Mucosa of descending colon (tissue), 3 donors: ENCODE measurements at regions not wholly inside any gene's neighbourhood (a gene's known extent, or its start where the extent isn't known, plus 50 kb on each side); places are given as distances from the start of the nearest gene placed in this dataset.

Experiments used
- ATAC-seq: fragments of 200-7000 bp; cut with Tn5 transposase; one replicate; pipeline ENCODE4 v1.9.1; 2020; ENCODE audit warnings: mild to moderate bottlenecking, moderate library complexity
- DNase-seq, 3 donors: peaks; one replicate each; pipeline ENCODE4 v3.0.0-alpha.2; 2020
- H3K36me3 ChIP-seq: fragments of 200-600 bp; one replicate; pipeline ENCODE4 v1.8.0; 2021; ENCODE audit warnings: low read depth, mild to moderate bottlenecking
- H3K4me1 ChIP-seq: fragments of 200-600 bp; one replicate; pipeline ENCODE4 v1.8.0; 2021; ENCODE audit warnings: low read depth, mild to moderate bottlenecking
- H3K4me3 ChIP-seq: fragments of 200-600 bp; one replicate; pipeline ENCODE4 v1.8.0; 2021; ENCODE audit warnings: mild to moderate bottlenecking
- H3K9me3 ChIP-seq: fragments of 200-600 bp; one replicate; pipeline ENCODE4 v1.8.0; 2021; ENCODE audit warnings: mild to moderate bottlenecking
- CTCF ChIP-seq: fragments of 200-600 bp; IDR thresholded peaks from one replicate; pipeline ENCODE4 v1.8.0; 2022; ENCODE audit warnings: antibody characterized with exemption, mild to moderate bottlenecking
- intact Hi-C, 2 donors: fragments of 100-400 bp; cut with DNase I in 1 of 2; cut with micrococcal nuclease in 1 of 2; formaldehyde crosslinking; loops; one replicate each; pipeline versions ENCODE4 v1.11.0 to v1.11.1; 2022; cut with DNase I, micrococcal nuclease
- donor health status: DM: no; HTN: no; CAD: no; lungs with moderate emphysema.
- donor health status: DM: no; HTN: no; CAD: no.
- donor health status: DM: no; HTN: yes; CAD: no.

DNA sequence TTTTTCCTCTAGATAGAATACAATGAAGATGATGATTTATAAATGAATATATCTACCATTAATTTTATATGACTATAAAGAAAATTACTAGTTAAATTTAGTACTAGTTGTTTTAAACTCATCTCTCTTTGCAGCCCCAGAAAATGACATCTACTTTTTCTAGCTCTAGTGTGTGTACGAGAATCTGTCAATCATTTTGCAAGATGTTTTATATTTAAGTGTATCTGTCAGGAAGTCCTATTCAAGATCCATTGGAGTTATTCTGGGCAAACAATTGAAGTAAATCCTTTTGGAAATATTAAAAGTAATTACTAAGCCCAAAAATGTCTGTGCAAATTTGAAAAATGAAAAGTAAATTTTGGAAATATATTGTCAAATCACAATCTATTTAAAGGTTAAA lies 144.3 kb upstream of the PCDH9 start:
- no peak for DNase-seq
- intact Hi-C loops, result no loop called here
- no peak overlapping the region for H3K4me3 ChIP-seq
- no peaks in the 10 kb centered on the region for H3K9me3 ChIP-seq
- no peaks in the 10 kb centered on the region for H3K36me3 ChIP-seq
- H3K4me1 ChIP-seq, result no peaks in the 10 kb centered on the region
- TF ChIP-seq CTCF, result no peak
- no peak for ATAC-seq

DNA sequence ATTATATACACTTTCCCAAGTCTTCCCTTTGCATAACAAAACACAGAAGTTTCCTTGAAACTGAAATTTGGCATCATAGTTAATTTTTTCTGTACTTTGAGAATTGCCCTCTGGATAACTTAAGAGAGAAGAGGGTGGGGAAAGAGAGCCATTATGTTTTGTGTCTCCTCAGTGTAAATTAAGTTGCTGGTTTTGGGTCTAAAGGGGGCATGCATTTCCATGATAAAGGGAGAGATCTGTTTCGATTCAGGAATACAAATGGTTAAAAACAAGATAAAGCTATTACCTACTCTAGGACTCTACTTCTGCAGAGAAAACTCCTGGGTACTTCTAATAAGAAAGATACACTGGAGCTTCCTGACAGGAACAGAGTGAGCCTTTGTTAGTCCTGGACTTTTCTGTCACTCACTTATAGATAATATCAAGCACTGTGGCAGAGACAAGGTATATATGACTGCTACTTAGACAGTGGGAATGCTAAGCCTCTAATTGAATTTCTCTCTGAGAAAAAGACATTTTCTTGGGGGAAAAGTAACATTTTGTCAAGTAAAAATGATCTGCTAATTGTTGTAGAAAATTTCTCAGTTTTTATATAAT lies 142.8 kb upstream of the PCDH9 start:
- no peaks in the 10 kb centered on the region for H3K4me1 ChIP-seq
- no peak for TF ChIP-seq CTCF
- DNase-seq (no peak), ATAC-seq (no peak)
- H3K9me3 ChIP-seq, result no peaks in the 10 kb centered on the region
- intact Hi-C loops, result no loop called here
- no peaks in the 10 kb centered on the region for H3K36me3 ChIP-seq
- H3K4me3 ChIP-seq, result no peak overlapping the region

DNA sequence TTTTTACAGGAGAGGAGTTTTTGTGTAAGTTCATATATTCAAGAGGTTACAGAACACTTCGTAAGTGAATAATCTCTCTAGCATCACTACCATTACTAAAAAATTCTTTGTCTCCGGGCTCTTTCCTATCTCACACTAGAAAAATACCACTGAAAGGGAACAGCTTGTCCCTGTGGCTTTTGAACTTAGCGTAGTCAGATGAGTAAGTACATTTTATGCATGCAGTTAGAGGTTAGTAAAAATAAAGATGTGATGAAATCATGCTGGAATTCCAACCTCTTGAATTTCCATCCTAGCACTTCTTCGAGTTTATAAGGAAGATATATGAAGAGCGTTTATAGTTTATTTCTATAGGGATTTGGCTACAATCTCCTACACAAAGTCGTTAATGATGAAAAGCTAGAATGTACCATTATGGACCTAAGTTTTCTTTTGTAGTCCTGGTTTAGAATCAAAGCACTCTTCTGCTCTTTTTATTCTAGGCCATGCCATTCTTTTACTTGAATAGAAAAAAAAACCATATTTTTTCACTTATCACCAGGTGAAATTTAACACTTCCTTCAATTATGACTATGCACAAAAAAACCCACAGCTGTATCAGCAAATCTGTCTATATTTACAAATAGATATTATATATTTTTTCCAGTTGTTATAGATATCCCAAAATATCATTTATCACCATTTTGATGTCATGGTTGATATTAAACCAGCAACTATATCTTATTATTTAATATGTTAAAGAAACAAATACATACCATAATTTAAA lies 139.9 kb upstream of the PCDH9 start:
- ATAC-seq, result no peak
- H3K9me3 ChIP-seq, result no peaks in the 10 kb centered on the region
- H3K4me3 ChIP-seq, result no peak overlapping the region
- no peak for TF ChIP-seq CTCF
- no peaks in the 10 kb centered on the region for H3K36me3 ChIP-seq
- intact Hi-C loops, result no loop called here
- no peak for DNase-seq
- no peaks in the 10 kb centered on the region for H3K4me1 ChIP-seq

DNA sequence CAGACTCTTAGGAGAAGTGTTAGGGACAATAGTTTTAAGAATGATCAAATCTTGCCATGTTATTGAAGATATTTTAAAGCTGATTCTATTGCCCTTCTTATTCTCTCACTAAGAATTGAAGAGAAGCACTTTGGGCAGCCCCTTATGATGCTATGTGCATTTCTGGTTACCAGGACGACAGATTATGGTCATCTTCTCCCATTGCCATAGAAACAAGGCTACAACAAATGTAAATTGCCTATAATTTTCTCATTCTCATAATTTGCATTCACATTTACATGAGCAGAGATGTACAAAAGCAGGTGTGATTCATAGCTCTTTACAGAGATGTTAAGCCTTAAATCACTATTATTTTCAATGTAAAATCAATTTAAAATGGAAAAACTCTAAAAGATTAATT lies 137.3 kb upstream of the PCDH9 start:
- DNase-seq (no peak), ATAC-seq (no peak)
- TF ChIP-seq CTCF, result no peak
- intact Hi-C loops, result no loop called here
- H3K4me3 ChIP-seq, result no peak overlapping the region
- H3K4me1 ChIP-seq, result no peaks in the 10 kb centered on the region
- H3K36me3 ChIP-seq, result no peaks in the 10 kb centered on the region
- no peaks in the 10 kb centered on the region for H3K9me3 ChIP-seq

DNA sequence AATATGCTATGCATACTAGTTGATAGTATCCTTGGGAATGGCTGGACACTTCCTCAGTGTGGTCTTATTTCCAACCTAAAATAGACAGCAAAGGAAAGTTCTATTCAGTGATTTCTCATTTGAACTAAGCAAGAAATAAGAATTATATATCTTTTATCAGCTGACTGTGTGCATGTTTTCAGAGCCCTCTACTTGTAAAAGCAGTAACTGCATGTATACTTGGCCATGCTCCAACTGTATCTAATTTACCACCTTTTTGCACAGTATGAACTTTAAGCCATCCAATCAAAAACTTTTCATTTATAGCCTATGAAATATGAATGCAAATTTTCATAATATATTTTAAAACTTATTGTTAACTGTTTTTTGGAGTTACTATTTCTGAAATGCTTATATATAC lies 136.4 kb upstream of the PCDH9 start:
- no peak for ATAC-seq
- H3K4me3 ChIP-seq, result no peak overlapping the region
- intact Hi-C loops, result no loop called here
- H3K36me3 ChIP-seq, result no peaks in the 10 kb centered on the region
- DNase-seq, result no peak
- no peak for TF ChIP-seq CTCF
- no peaks in the 10 kb centered on the region for H3K9me3 ChIP-seq
- no peaks in the 10 kb centered on the region for H3K4me1 ChIP-seq
